DMS153 treated with DMSO at 0.1 percent for 48 hours (cell line): ENCODE measurements at regions not wholly inside any gene's neighbourhood (a gene's known extent, or its start where the extent isn't known, plus 50 kb on each side); places are given as distances from the start of the nearest gene placed in this dataset.

Source experiments
- DNase-seq: peaks from one replicate; lab custom pipeline; 2025; ENCODE audit not compliant: unreplicated experiment; lab: John Stamatoyannopoulos, UW

GRCh38 chr14:71721791-71722190 lies 210.4 kb upstream of the RGS6 start:
- DNase-seq, result no peak

DNA sequence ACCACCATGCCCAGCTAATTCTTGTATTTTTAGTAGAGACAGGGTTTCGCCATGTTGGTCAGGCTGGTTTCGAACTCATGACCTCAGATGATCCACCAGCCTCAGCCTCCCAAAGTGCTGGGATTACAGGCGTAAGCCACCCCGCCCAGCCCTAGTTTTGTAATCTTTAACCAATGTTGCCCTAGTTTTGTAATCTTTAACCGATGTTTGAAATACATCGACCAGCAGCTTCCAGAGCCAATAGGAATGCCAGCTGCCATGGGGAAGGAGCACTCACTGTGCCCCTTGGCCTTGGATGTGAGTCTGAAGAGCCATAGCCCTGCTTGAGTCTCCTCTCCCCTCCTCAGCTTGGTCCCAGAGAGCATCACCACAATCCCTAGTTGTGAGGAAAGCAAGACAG lies 209.3 kb upstream of the RGS6 start:
- DNase-seq, result no peak

DNA sequence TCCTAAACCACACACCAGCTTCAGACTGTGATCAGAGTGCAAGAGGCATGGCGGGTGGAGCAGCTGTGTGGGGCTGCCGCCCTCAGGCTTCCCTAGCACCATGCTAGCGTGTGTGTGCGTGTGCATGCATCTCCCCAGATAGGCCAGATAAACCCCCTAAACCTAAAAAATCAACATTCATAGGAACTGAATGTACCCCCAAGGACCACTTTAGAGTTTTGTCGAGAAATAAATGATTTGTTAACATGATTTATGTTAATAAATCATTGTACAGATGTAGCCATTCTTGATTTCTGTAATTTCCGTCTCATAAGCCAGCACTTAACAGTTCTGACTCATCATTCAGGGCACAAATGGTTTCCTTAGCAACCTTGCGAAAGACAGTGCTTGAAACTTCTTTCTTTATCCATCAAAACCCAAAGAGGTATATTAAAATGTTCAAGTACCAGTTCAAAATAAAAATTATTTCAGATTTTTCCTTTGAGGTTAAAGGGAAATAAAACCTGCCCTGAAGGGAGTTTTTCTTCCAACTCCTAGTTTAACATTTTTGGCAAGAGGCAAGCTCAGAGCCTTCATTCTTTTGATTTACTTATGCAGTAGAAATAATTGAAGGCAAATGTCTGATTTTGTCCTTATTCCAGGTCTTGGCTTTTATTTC lies 206.2 kb upstream of the RGS6 start:
- DNase-seq, result no peak

DNA sequence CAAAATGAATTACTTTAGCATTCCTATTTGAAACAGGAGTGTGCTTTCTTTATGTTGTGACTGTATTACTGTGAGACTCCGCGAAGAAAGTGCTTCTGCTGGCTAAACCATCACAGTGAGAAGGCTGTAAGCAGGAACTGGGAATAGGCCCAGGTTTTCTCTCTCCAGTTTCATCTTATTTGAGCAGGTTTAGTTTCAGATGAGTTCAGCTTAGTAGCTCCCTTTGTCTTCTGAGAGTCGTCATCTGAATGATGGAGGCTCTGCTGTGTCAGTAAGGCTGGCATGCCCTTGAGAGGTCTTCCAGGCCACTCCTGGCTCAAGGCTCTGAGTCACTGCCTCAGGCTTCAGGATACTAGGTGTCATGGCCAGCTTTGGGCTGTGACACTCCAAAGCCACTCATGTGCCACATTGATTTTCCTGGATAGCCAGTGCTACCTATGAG lies 205.6 kb upstream of the RGS6 start:
- no peak for DNase-seq

- DNase-seq, result no peak
Measured at GRCh38 chr14:71728386-71728785, 203.8 kb upstream of the RGS6 start.

DNA sequence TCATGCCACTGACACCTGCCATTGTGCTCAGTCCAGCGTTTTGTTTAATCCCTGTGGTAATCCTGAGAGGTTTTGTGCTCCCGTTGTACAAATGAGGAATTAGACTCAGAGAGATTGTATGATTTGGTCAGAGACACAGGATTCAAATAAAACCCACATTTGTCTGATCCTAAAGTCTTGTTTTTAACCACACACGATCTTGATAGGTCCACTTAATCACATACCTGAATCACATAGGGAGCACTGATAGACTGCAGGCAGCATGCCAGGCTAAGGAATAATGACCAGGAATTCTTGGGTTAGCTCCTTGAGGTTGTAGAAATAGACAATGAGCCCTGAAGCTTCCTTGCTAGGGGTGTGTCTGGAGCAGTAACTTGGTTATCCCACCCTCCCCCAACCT lies 202.6 kb upstream of the RGS6 start:
- no peak for DNase-seq

GRCh38 chr14:71730471-71730870 lies 201.8 kb upstream of the RGS6 start:
- no peak for DNase-seq

DNA sequence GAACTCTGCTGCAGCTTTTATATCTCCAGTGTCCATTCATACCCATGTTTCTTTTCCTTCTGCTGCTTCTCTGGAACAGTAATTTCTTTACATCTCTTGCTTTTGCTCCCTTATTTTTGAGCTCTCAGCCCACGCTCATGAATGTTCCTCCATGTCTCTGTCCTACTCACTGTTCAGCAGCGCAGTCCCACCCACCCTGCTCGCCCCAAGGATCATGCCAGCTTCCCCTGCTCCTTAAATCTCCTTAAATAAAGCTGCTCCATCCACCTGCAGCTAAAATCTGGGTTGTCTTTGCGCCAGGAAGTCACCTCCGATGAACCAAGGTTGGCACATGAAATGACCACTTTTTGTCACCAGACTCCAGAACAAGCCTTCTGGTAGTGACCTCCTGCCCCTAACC lies 201.1 kb upstream of the RGS6 start:
- no peak for DNase-seq

DNA sequence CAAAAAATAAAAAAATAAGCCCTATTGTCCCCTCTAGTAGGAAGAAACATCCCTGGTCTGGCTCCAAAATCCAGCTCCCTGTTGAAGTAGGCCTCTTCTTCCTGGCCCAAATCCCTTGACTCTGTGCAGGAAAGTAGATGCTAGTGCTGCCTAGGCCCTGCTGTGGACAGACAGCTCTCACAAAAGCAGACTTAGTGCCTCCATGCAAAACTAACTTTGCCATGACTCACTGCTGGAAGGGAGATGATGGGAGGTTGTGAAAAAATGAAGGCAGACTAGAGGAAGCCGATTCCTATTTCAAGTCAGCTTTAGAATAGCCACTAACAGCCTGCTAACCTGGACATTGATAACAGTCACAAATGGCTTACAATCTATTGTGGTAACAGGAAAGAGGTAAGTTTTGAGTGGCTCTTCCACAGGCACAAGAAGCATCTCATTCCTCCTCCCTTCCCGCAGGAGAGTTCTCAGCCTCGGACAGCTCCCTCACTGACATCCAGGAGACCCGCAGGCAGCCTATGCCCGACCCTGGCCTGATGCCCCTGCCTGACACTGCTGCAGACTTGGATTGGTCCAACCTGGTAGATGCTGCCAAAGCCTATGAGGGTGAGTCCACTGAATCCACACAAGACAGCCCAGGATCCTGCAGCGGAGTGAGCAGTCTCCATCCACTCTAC lies 198.9 kb upstream of the RGS6 start:
- DNase-seq, result no peak

GRCh38 chr14:71734076-71734475 lies 198.2 kb upstream of the RGS6 start:
- DNase-seq, result no peak

DNA sequence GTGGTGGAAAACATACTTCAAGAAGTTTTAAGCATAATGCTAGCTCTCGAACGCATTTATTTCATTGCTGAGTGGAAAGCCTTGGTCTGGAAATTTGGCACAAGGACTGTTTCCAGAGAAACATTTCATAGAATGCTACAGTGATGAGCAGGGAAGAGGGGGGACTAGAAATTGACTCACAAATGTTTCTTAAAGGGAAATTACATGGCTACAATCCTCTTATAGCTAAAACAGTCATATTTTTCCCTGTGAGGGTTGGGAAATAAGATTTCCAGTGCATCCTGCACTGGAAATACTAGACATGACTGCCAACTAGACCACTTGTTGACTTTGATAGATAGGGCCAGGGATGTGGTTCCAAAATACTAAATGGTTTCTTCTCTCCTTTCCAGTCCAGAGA lies 197.3 kb upstream of the RGS6 start:
- no peak for DNase-seq

DNA sequence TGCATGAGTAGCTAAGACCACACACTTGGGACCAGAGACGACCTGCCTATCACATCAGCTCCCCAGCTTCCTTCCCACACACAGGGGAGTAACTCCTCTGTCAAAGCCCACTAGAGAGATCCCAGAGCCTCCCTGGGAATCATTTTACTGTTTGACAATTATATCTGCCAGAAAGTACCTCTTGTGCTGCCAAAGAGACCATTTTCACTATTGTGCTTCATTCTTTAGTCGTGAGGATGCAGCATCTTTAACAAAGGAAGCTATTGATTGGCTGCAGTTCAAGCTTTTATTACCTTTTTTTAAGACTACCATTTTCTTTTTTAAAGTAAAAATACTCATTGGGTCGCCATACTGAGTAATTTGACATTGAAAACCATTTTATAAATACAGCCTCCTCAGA lies 194.5 kb upstream of the RGS6 start:
- DNase-seq, result no peak

- DNase-seq, result no peak
Measured at GRCh38 chr14:71739273-71739990, 192.8 kb upstream of the RGS6 start.

- DNase-seq, result no peak
Measured at GRCh38 chr14:71741241-71741640, 191.0 kb upstream of the RGS6 start.

GRCh38 chr14:71742485-71742884 lies 189.7 kb upstream of the RGS6 start:
- no peak for DNase-seq

- DNase-seq, result no peak
Measured at GRCh38 chr14:71745072-71745471, 187.2 kb upstream of the RGS6 start.

DNA sequence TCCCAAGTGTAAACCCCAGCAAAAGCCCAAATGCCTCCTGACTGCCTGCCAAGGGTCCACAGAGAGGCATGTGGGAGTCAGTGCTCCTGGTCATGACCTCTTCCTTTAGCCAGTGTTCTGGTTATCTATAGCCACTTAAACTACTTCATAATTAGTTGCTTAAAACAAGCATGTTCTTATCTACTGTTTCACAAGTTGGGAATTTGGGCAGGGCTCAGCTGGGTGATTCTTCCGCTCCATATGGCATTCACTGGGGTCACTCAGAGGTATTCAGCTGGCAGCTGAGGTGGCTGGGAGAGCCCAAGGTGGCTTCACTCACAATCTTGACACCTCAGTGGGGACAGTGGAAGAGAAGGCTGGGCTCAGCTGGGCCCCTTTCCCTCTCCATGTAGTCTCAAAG lies 184.0 kb upstream of the RGS6 start:
- DNase-seq, result no peak

DNA sequence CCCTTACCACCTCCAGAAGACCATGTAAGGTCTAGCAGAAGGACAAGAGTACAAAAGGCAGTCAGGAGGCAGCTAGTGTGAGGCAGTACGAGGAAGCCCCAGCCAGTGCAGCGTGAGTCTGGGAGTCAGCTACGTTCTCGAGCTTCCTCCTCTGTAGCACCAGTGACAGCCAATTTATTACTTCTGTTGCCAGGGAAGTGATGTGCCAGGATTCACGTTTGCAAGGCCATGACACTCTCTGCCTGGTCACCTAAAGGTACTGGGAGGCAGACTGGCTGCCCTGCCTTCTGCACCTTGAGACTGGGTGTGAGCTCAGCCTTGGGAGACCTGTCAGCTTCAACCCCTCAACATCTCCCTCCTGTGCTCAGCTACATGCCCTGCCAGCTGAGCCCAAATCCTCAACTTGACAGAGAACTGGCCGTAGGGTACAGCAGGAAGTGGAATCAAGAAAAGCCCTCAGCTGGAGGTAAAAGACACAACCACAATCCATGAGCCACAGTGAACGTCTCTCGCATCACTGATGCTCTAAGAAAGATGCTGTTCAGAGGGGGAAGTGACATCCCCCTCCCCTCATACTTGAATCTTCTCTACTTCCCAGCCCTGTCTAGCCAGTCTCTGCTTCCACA lies 182.5 kb upstream of the RGS6 start:
- no peak for DNase-seq

GRCh38 chr14:71751264-71751663 lies 181.0 kb upstream of the RGS6 start:
- DNase-seq, result no peak

- no peak for DNase-seq
Measured at GRCh38 chr14:71752111-71752738, 180.0 kb upstream of the RGS6 start.

DNA sequence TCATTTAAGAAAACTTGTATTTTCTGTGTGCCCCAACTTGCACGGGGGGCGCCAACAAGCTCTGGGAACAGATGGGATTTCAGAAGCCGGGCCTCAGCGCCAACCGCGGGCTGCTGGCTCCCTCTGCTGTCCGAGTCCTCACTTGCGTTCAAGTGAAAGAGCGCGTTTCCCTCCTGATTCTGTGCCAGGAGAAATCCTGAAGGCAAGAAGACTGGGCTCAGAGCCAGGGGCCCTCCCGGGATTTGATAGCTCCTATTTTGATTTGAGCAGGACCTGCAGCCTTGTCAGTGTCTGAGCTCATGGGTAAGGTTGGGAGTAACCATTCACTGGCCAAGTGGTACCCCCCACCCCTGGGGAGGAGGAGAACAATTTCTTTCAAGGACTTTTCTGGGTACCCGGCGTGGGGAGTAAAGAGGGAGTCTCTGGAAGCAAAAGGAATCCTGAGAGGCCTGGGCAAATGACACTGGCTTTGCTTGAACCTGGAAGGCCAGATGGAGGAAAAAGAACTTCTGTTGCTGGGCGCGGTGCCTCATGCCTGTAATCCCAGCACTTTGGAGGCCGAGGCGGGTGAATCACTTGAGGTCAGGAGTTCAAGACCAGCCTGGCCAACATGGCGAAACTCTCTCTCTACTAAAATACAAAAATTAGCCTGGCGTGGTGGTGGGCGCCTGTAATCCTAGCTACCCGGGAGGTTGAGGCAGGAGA lies 179.0 kb upstream of the RGS6 start:
- peak; percentile 85 for DNase-seq
